ENCODE measurements at regions not wholly inside any gene's neighbourhood (a gene's known extent, or its start where the extent isn't known, plus 50 kb on each side); places are given as distances from the start of the nearest gene placed in this dataset.

GRCh38 chr2:226647621-226648518, 151.8 kb downstream of the IRS1 start:
- H3K27me3 Mint-ChIP-seq: peaks cover 25 to 34% (median 29%) of the 10 kb centered on the region in 3 donors
- H3K9me3 Mint-ChIP-seq: peaks cover 0 to 22% (median 15%) of the 10 kb centered on the region in 7 donors

DNA sequence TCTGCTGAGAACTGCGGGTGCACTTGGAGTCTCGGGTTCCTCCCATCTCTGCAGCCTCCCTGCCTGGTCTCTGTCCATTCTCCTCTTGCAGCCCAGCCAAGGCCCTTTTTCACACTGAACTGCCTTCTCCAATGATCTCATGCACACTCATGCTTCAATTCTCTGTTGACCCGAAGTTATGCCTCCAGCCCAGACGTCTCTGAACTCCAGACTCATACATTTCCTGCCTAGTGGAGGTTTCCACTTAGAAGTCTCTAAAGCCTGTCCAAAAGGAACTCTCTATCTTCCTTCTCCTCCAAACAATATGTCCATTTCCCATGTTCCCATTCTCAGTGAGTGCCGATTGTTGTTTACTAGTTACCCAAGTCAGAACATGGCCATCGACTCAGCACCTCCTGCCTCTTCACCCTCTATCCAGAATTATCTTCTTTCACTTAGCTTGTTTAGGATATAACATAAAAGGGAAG, 155.2 kb downstream of the IRS1 start:
- ATAC-seq (ENCODE audit: low read depth in 2 of 2): no peak
- H3K4me1 Mint-ChIP-seq: peaks cover 0 to 3% (median 0%) of the 10 kb centered on the region in 3 donors
- H3K4me3 Mint-ChIP-seq: no peak overlapping the region

More at GRCh38 chr2:226647621-226648518, 151.8 kb downstream of the IRS1 start:
- DNase-seq: no peak
- H3K4me3 Mint-ChIP-seq: no peak overlapping the region
- peaks cover 0 to 6% (median 0%) of the 10 kb centered on the region in 3 donors for H3K4me1 Mint-ChIP-seq
- H3K27ac Mint-ChIP-seq: no peak overlapping the region
- H3K36me3 Mint-ChIP-seq: peaks cover 0 to 11% of the 10 kb centered on the region in 2 donors
- ATAC-seq (ENCODE audit: low read depth in 2 of 2): no peak

DNA sequence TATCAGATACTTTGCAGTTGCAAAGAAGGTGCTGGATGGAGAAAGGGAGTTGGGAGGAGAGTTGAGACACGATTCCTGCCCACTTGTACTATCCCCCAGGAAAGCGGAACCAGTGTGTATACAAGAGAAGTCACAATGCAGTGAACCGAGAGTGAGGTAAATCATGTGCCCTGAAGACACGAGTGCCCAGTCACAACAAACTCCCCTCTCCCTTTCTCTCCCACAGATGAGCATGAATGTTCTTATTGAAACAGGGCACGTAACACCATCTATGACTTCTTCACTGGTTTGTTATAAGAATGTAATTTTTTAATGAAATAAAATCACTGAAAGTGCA, 155.7 kb downstream of the IRS1 start:
- peaks cover 10 to 21% (median 16%) of the 10 kb centered on the region in 3 donors for H3K27me3 Mint-ChIP-seq
- no peak for DNase-seq
- H3K36me3 Mint-ChIP-seq: no peaks in the 10 kb centered on the region

More for the DNA sequence above, 155.2 kb downstream of the IRS1 start:
- peaks cover 10 to 21% (median 16%) of the 10 kb centered on the region in 3 donors for H3K27me3 Mint-ChIP-seq
- peaks cover 0 to 5% of the 10 kb centered on the region in 2 donors for H3K36me3 Mint-ChIP-seq
- peaks cover 5 to 29% (median 15%) of the 10 kb centered on the region in 7 donors for H3K9me3 Mint-ChIP-seq
- H3K27ac Mint-ChIP-seq: no peak overlapping the region
- no peak for DNase-seq

GRCh38 chr2:226643030-226643945, 156.3 kb downstream of the IRS1 start:
- peaks cover 10 to 23% (median 17%) of the 10 kb centered on the region in 3 donors for H3K27me3 Mint-ChIP-seq
- ATAC-seq (ENCODE audit: low read depth in 2 of 2): no peak
- peaks cover 5 to 23% (median 8%) of the 10 kb centered on the region in 7 donors for H3K9me3 Mint-ChIP-seq
- no peaks in the 10 kb centered on the region for H3K36me3 Mint-ChIP-seq
- peaks cover 0 to 3% (median 0%) of the 10 kb centered on the region in 3 donors for H3K4me1 Mint-ChIP-seq
- no peak for DNase-seq
- H3K27ac Mint-ChIP-seq: peak overlapping the region in 1 of 6 donors; percentile 23
- H3K4me3 Mint-ChIP-seq: peak overlapping the region in 1 of 8 donors; percentile 47

More for the DNA sequence above, 155.7 kb downstream of the IRS1 start:
- Mint-ChIP-seq H3K4me1 (peaks cover 0 to 3% (median 0%) of the 10 kb centered on the region in 3 donors), H3K27ac (no peak overlapping the region), H3K9me3 (peaks cover 5 to 28% (median 10%) of the 10 kb centered on the region in 7 donors), H3K4me3 (peak overlapping the region in 1 of 8 donors; percentile 47)
- no peak for ATAC-seq (ENCODE audit: low read depth in 2 of 2)

DNA sequence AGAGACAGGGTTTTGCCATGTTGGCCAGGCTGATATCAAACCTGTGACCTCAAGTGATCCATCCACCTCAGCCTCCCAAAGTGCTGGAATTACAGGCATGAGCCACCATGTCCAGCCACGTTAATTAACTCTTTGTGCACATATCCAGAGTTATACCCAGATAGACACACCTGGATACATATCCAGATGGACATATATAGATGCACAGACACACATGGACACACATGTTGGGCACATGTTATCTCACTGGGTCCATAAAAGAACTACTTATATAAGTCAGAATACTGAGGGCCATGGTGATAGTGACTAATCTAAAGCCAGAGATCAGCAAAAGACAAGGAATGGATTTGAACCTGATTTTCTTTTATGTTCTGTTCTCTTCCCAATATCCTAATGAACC, 158.6 kb downstream of the IRS1 start:
- Mint-ChIP-seq H3K27ac (no peak overlapping the region), H3K9me3 (peaks cover 5 to 23% (median 8%) of the 10 kb centered on the region in 7 donors), H3K27me3 (peaks cover 16 to 21% (median 20%) of the 10 kb centered on the region in 3 donors), H3K4me3 (no peak overlapping the region), H3K36me3 (no peaks in the 10 kb centered on the region), H3K4me1 (peaks cover 0 to 3% (median 0%) of the 10 kb centered on the region in 3 donors)
- DNase-seq: no peak
- ATAC-seq (ENCODE audit: low read depth in 2 of 2): no peak

DNA sequence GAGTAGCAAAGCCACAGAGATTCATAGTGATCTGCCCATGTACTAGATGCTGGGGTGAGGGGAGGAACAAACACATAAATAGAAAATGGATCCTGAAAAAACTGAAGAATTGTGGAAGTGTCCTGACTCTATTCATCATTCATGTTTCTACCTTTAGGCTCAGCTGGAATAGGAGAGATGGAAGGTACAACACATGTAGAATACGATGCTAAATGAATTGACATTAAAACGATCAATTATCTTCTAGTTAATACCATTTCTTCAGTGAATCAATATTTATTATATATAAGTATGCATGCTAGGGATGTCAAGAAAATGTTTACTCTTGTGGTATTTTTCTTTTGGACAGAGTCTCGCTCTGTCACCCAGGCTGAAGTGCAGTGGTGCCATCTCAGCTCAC, 159.1 kb downstream of the IRS1 start:
- no peak for DNase-seq
- peaks cover 5 to 23% (median 8%) of the 10 kb centered on the region in 7 donors for H3K9me3 Mint-ChIP-seq
- H3K36me3 Mint-ChIP-seq: no peaks in the 10 kb centered on the region
- no peak for ATAC-seq (ENCODE audit: low read depth in 2 of 2)
- H3K4me3 Mint-ChIP-seq: no peak overlapping the region
- H3K4me1 Mint-ChIP-seq: peaks cover 0 to 3% (median 0%) of the 10 kb centered on the region in 3 donors
- H3K27me3 Mint-ChIP-seq: peaks cover 18 to 22% (median 20%) of the 10 kb centered on the region in 3 donors
- no peak overlapping the region for H3K27ac Mint-ChIP-seq

DNA sequence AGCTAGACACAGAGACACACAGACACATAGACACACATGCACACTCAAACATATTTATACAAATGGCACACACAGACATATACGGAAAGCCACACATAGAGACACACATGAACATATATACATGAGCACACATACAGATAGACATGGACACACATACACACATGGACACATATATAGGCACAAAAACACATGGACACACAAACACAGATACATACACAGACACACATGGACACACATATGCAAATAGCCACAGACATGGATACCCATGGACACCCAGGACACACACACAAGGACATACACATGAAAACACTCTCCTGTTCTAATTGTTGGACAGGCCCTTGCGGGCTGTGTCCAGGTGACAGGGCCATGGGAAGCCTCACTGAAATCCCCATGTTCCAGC, 160.1 kb downstream of the IRS1 start:
- no peaks in the 10 kb centered on the region for H3K36me3 Mint-ChIP-seq
- H3K9me3 Mint-ChIP-seq: peaks cover 5 to 23% (median 8%) of the 10 kb centered on the region in 7 donors
- peak overlapping the region in 1 of 8 donors; percentile 3 for H3K4me3 Mint-ChIP-seq
- H3K27me3 Mint-ChIP-seq: peaks cover 18 to 22% (median 20%) of the 10 kb centered on the region in 3 donors
- no peak overlapping the region for H3K27ac Mint-ChIP-seq
- no peak for ATAC-seq (ENCODE audit: low read depth in 2 of 2)
- H3K4me1 Mint-ChIP-seq: peaks cover 0 to 3% (median 0%) of the 10 kb centered on the region in 3 donors
- no peak for DNase-seq

DNA sequence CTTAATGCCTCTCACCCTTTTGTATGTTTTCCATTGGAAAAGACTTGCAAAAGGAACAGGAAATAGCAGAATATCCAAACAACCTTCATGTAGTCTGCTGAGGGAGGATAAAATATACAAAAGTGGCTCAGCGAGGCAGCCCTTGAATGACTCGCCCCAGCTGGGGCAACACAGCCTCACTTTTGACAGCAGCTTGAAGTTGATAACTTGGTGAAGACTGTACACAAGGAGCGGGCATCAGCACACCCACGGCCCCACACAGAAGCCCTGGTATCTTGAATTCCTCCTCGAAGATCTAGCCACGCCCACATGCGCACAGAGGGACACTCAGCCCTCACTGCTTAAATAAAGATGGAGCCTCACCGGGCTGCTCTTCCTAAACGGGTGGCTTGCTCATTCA, 161.0 kb downstream of the IRS1 start:
- H3K36me3 Mint-ChIP-seq: no peaks in the 10 kb centered on the region
- peaks cover 5 to 23% (median 8%) of the 10 kb centered on the region in 7 donors for H3K9me3 Mint-ChIP-seq
- H3K27ac Mint-ChIP-seq: no peak overlapping the region
- H3K27me3 Mint-ChIP-seq: peaks cover 23 to 28% (median 25%) of the 10 kb centered on the region in 3 donors
- DNase-seq (no peak), ATAC-seq (ENCODE audit: low read depth in 2 of 2) (no peak)
- no peaks in the 10 kb centered on the region for H3K4me1 Mint-ChIP-seq
- no peak overlapping the region for H3K4me3 Mint-ChIP-seq

DNA sequence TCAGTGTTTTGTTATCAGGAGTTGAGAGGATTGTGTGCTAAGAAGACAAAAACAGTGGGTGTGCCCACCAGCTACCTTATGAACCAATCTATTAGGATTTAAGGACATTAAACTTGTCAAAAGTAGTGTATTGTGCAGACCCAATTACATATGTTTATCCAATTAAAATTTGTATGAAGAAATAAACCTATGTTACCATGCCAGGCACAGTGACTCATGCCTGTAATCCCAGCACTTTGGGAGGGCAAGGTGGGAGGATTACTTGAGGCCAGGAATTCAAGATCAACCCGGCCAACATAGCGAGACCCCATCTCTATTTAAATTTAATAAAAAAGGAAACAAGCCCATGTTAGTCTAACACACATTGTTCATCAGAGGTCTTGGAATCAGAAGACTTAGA, 162.2 kb downstream of the IRS1 start:
- DNase-seq: no peak
- Mint-ChIP-seq H3K27ac (no peak overlapping the region), H3K9me3 (peaks cover 5 to 23% (median 8%) of the 10 kb centered on the region in 7 donors), H3K4me3 (no peak overlapping the region), H3K27me3 (peaks cover 25 to 28% (median 28%) of the 10 kb centered on the region in 3 donors), H3K36me3 (no peaks in the 10 kb centered on the region), H3K4me1 (no peaks in the 10 kb centered on the region)
- no peak for ATAC-seq (ENCODE audit: low read depth in 2 of 2)

DNA sequence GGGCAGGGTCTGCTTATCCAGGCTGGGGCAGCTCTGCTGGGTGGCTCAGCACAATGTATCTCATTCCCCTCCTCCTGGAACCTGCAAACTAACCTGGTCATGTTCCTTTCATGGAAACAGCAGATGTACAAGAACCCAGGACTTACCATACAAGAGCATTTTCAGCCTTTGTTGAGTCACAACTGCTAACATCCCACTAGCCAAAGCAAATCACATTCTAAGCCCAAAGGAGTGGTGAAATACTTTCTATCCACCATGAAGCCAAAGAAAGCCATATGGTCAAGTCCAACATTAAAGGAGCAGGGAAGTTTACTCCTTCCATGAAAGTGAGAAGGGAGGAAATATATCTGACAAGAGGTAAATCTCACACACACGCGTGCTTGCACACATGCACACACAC, 163.0 kb downstream of the IRS1 start:
- ATAC-seq (ENCODE audit: low read depth in 2 of 2): no peak
- DNase-seq: no peak
- H3K4me3 Mint-ChIP-seq: no peak overlapping the region
- no peaks in the 10 kb centered on the region for H3K4me1 Mint-ChIP-seq
- H3K36me3 Mint-ChIP-seq: no peaks in the 10 kb centered on the region
- peaks cover 5 to 23% (median 8%) of the 10 kb centered on the region in 7 donors for H3K9me3 Mint-ChIP-seq
- H3K27ac Mint-ChIP-seq: no peak overlapping the region
- peaks cover 25 to 28% (median 28%) of the 10 kb centered on the region in 3 donors for H3K27me3 Mint-ChIP-seq

GRCh38 chr2:226634943-226635604, 164.5 kb downstream of the IRS1 start:
- Mint-ChIP-seq H3K4me3 (no peak overlapping the region), H3K9me3 (peaks cover 0 to 10% (median 4%) of the 10 kb centered on the region in 7 donors), H3K27ac (no peak overlapping the region), H3K36me3 (no peaks in the 10 kb centered on the region), H3K4me1 (no peaks in the 10 kb centered on the region), H3K27me3 (peaks cover 33 to 36% (median 33%) of the 10 kb centered on the region in 3 donors)
- ATAC-seq (ENCODE audit: low read depth in 2 of 2) (no peak), DNase-seq (no peak)

- H3K4me3 Mint-ChIP-seq: no peak overlapping the region
- ATAC-seq (ENCODE audit: low read depth in 2 of 2): no peak
- H3K36me3 Mint-ChIP-seq: no peaks in the 10 kb centered on the region
These were observed 167.9 kb downstream of the IRS1 start for GRCh38 chr2:226631671-226632070.

More at GRCh38 chr2:226631671-226632070, 167.9 kb downstream of the IRS1 start:
- Mint-ChIP-seq H3K4me1 (no peaks in the 10 kb centered on the region), H3K9me3 (peaks cover 0 to 2% (median 0%) of the 10 kb centered on the region in 7 donors), H3K27me3 (peaks cover 19 to 28% (median 23%) of the 10 kb centered on the region in 3 donors), H3K27ac (no peak overlapping the region)
- no peak for DNase-seq

All from naive B cell (primary cell).